Transverse colon (tissue), 4 donors: ENCODE measurements at regions not wholly inside any gene's neighbourhood (a gene's known extent, or its start where the extent isn't known, plus 50 kb on each side); places are given as distances from the start of the nearest gene placed in this dataset.

Experiments used
- CTCF ChIP-seq, 5 experiments: fragments of 200-600 bp in 3 of 5; fragments of 450-650 bp in 2 of 5; sonication (generic) in 3 of 5; IDR thresholded peaks; 1 replicate in 2 of 5; 2 replicates in 3 of 5; pipeline ENCODE4 v1.5.1; 2016 to 2017; ENCODE audit warnings: antibody characterized with exemption in 5 of 5, inconsistent platforms in 3 of 5, mild to moderate bottlenecking in 2 of 5, moderate library complexity in 1 of 5
- EP300 ChIP-seq: sonication (generic); formaldehyde crosslinking; IDR thresholded peaks from one replicate; pipeline ENCODE4 v1.6.1; 2017; ENCODE audit warnings: antibody characterized with exemption, low read depth
- POLR2AphosphoS5 ChIP-seq, 3 donors: sonication (generic); formaldehyde crosslinking; IDR thresholded peaks; one replicate each; pipeline ENCODE4 v1.6.1; 2016; ENCODE audit warnings: antibody characterized with exemption in 3 of 3

- TF ChIP-seq EP300 (no peak), POLR2AphosphoS5 (IDR thresholded peaks at IDR 0.05) (no peak), CTCF (IDR thresholded peaks at IDR 0.05) (no peak)
Observed at GRCh38 chr2:5052905-5053304, 639.3 kb upstream of the SOX11 start.
